HK-2 (cell line): ENCODE measurements at regions not wholly inside any gene's neighbourhood (a gene's known extent, or its start where the extent isn't known, plus 50 kb on each side); places are given as distances from the start of the nearest gene placed in this dataset.
"Not testable (repeated sequence)": the region's sequence is repeated elsewhere in the genome, so short reads cannot be mapped to it uniquely, and the experiment has no call there.

Source experiments
- DNase-seq: peaks from one replicate; pipeline ENCODE4 v3.0.0-alpha.2; 2018; ENCODE audit not compliant: unreplicated experiment

DNA sequence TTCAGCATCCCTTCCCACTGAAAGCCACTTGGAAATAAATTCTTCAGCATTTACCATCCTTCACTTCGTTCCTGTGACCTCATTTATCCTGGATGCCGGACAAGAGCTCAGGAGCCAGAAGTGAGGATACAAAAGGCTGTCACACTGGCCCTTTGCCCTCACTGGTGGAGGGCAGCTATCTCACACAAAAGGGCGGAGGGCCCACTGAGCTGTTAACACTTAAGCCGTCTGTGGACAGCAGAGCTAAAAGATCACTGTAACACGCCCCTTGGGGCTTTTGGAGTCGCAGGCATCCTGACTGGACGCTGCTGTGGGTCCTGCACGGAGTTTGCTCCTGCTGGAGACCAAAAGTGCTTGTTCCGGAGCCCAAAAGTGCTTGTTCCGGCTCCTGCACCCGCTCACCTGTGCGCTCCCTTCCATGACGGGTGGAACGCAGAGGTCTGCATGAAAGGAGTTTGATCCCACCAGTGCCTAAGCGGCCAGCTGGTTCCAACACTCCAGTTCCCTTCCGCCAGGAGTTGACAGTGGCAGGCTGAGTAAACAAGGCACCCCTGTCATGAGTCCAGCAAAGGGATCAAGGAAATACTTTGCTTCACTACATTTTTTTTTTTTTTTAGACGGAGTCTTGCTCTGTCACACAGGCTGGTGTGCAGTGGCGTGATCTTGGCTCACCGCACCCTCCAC lies 572.0 kb upstream of the LINC00305 start:
- DNase-seq, result no peak

DNA sequence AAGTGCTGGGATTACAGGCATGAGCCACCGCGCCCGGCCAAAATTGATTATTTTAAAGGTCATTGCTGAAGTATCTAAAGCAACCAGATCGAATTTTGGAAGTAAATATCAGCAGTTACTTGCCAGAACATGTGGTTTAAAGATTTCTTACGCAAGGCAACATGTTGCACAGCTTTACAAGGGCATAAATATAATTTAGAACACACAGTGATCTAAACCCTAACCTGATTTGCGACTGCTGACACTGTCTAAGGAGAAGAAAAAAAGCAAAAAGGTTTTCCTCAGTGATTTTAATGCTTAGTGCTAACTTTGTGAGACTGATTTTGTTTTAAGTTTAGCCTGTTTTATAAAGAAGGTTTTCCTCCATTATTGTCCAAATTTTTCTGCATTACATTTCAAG lies 569.9 kb upstream of the LINC00305 start:
- no peak for DNase-seq

DNA sequence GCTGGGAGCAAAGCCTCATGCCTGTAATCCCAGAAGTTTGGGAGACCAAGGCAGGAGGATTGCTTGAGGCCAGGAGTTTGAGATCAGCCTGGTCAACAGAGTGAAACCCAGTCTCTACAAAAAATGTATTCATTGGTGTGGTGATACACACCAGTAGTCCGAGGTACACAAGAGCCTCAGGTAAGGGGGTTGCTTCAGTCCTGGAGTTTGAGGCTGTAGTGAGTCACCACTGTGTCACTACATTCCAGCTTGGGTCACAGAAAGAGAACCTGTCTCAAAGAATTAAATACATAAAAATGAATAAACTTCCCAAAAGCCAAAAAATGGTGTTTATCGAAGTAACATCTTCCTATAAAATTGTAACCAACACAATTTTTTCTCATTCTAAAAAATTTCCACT lies 568.1 kb upstream of the LINC00305 start:
- DNase-seq, result peak; percentile 5

DNA sequence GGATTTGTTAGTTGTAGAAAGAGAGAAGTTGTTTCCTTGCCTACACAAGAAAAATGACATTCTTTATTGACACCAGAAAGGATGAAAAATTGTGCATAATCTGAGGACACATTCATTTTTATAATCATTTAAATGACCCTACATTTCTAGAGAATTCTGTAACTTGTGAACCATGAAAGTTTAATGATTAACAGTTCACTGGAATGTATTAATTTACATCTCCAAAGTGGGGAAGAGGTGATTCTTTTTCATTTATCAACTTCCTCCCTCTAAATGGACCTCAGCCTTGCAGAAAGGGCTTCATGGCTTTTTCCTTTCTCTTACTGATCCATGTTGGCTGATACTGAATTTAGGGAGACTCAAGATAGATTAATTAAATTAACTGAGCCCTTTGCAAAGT lies 565.2 kb upstream of the LINC00305 start:
- DNase-seq, result no peak

DNA sequence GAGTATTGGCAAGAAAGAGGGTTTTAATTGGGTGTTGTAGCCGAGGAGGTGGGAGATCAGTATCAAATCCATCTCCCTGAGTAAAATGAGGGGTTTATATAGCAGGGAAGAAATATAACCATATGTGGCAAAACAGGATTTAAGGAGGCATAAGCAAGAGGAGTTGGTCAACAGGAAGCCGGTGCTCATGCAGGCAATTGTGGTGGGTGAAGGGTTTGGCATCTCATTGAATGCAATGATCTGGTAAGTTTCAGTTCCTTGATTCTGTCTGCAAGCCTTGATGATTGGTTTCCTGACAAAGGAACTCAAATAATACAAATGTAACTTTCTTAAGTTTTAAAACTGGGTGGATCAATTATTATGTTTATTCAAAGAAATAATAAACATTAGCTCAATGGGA lies 564.4 kb upstream of the LINC00305 start:
- no peak for DNase-seq

DNA sequence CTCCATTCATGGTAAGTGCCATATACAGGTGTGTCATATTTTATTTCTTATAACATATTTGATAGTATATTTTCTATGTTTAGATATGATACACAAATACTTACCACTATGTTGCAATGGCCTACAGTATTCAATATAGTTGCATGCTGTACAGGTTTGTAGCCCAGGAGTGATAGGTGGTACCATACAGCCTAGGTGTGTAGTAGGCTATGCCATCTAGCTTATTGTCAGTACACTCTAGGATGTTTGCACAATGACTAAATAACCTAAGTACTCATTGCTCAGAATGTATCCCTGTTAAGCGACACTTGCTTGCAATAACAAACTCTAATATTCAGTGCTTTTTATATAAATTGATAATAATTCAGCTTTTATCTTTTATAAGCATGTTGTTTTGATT lies 563.1 kb upstream of the LINC00305 start:
- DNase-seq, result no peak

DNA sequence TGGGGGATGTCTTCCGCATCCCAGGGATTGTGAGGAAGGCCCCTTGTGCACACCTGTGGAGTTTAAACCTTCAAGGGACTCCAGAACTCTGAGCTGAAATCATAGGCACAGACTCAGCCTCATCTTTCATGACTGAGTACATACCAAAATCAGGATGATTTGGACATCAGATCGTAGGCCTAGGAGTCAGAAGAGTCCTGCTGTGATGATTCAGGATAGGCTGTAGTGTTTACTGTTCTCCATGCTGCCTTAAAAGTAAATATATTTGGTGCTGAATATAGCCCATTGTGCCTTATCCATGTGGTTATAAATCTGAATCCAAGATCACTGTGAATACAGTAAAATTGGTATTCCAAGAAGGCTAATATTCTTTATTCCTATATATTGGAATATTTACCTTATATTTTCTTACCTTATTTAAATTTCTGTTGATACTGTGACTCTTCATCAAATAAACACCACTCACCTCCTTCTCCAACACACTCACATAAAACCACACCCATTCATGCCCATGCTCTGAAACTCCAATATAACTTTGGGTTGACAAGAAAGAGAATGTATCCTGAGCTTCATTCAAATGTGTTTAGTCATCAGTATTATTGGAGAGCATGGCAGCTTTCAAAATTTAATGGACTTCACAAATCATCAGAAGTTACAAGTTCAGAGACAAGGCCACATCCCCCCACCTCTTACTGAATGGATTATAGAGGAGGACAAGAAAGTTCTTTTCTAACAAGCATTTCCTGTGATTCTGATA lies 561.4 kb upstream of the LINC00305 start:
- no peak for DNase-seq

DNA sequence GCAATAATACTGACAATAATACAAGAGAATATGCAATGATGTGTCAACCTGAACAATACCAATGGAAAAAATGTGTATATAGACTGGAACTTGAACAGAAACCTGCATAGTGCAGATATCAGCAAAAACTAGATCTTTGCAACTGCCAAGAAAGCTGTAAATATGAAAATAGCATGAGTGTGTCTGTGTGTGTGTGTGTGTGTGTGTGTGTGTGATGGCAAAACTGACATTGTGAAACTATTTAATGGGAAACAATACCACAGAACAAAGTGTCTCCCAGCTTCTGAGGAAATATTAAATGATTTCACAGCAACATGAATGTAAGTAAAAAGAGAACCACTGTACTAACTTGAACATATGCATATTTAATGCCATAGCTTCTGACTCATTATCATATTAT lies 558.2 kb upstream of the LINC00305 start:
- no peak for DNase-seq

DNA sequence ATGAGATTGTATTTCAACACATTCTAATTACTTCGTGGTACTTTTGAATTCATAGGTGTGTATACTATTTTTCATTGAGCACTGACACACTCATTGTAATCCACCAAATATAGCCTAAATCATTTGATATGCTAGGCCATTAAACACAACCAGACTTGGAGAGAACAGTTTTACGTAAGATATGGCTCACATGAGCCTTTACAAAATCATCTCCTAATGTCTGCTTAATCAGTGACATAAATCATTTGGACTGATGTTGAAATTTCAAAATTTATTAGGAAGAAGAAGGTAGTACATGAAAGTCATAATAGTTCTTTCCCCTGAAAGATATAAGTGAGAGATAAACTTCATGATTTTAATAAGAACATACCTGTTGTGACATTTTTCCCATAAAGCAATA lies 550.2 kb upstream of the LINC00305 start:
- DNase-seq, result no peak

DNA sequence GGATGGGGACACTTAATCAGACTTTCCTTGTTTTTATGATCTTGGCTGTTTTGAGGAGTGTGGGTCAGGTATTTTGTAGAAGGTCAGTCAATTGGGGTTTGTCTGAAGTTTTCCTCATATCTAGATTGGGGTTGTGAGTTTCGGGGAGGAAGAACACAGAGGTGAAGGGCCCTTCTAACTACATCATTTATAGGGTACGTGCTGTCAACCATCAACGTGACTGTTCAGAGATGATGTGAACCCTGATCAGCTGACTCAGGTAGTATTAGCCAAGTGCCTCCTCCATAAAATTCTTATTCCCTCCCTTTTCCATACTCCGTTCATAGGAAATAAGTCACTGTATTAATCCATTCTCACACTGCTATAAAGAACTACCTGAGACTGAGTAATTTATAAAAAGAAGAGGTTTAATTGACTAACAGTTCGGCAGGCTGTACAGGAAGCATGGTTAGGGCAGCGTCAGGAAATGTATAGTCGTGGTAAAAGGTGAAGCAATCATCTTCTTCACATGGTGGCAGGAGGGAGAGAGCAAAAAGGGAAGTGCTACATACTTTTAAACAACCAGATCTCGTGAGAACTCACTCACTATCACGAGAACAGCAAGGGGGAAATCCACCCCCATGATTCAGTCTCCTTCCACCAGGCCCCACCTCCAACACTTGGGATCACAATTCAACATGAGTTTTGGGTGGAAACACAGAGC lies 547.1 kb upstream of the LINC00305 start:
- DNase-seq, result no peak

DNA sequence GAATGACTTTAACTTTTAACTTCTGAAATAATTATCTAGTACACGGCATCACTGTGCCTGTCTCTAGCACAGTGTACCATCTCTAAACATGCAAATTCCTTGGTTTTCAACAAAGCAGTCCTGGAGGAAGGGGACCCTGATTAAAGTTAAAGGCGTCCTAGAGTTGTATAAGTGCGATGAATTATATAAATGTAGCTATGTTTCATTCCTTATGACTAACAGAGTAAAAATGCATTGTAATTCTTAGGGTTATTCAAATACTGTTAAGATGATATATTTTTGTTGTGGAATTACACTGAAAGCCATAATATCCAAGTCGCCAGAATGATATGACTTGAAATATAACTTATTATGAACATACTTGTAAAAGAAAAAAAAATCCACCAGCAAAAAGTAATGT lies 544.9 kb upstream of the LINC00305 start:
- no peak for DNase-seq

DNA sequence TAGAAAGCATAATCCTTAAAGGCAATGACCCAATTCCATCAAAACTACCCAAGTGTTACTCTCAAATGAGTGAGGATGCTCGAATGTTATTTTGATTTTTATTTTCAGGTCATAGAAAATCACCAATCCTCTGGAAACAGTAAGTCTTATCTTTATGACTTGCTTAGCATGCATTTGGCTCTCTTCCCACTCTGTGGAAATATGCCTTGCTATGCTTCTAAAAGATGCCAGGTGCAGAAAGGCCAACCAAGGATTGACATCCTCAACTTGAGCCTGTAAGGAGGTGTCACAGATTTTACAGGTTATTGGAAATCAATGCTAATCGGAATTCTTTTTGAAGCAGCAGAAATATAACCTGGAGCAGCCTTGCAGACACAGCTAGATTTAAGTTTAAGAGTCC lies 543.9 kb upstream of the LINC00305 start:
- no peak for DNase-seq

DNA sequence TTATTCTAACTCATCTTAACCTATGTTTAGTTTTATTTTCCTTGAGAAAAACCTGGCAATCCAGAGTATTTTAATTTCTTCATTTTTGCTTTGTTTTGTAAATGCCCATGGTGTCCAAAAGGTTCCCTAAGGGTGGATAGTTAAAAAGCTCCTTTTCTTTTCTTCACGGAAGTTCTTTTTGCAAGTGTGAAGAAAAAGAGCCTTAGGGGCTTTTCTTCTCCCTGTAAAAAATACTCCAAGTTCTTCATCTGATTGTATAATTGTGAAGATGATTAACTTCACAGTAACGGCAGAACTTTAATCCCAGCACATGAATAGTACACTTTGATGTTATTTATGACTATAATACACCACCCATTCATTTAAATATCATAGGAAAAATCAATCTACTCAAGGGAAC lies 530.2 kb upstream of the LINC00305 start:
- DNase-seq, result no peak

DNA sequence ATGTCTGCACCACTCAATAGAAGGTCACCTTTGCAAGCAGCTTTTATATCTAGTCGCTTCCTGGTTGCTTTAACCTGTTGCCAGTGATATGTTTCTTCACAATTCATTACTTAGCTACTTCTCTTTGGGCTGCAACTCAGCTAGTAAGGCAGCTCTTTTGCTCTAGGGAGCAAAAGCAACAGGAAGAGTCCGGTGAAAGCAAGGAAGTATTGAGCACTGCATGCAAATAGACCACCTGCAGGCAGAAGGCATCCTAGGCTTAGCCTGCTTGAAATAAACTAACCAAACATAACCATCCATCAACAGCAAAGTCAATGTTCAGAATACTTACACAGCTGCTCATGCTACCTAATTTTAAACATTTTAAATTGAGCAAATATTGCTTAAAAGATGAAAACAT lies 529.2 kb upstream of the LINC00305 start:
- DNase-seq, result no peak

DNA sequence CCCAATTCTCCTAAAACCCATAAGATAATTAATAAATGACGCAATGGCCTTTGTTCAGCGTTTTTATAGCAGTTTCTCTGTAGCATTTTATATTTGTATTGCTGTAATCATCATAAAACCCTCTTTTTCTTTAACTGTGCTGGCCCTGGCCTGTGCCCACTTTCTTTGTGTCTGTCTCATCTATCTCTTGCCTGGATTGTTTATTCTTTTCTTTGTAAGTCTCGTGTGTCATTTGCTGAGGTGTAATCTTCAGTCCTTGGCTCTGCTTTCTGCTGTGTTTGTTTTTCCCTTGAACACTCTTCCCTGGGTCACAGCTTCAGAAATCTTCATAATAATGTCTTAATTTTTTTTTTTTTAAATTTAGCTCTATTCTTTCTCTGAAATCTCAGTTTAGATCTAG lies 525.8 kb upstream of the LINC00305 start:
- no peak for DNase-seq

DNA sequence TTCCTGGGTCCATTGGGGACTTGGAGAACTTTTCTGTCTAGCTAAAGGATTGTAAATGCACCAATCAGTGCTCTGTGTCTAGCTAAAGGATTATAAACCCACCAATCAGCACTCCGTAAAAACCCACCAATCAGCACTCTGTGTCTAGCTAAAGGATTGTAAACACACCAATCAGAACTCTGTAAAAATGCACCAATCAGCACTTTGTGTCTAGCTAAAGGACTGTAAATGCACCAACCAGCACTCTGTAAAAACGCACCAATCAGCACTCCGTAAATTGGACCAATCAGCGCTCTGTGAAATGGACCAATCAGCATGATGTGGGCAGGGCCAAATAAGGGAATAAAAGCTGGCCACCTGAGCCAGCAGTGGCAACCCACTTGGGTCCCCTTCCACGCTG lies 522.4 kb upstream of the LINC00305 start:
- DNase-seq, result not testable (repeated sequence)

DNA sequence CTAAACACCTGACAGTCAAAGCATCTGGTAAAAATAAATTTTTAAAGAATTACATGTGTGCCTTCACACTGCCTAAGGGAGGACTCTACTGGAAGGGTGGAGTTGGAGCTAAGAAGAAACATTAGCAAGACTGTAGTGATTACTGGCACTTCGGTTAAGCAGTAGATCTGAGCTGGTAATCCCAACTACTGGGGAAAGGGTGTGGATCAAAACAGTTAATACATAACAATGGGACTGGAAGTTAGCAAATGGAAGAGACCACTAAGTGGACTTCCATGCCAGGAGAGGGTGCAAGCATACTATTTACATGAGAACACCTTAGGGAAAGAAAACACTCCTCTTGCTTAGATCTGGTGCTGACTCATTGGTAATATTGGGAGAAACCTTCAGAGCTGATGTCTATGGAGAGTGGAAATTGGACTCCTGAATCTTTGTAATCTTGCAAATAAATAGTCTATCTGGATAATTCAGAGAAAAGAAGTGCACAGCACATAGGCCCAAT lies 519.6 kb upstream of the LINC00305 start:
- DNase-seq, result no peak

DNA sequence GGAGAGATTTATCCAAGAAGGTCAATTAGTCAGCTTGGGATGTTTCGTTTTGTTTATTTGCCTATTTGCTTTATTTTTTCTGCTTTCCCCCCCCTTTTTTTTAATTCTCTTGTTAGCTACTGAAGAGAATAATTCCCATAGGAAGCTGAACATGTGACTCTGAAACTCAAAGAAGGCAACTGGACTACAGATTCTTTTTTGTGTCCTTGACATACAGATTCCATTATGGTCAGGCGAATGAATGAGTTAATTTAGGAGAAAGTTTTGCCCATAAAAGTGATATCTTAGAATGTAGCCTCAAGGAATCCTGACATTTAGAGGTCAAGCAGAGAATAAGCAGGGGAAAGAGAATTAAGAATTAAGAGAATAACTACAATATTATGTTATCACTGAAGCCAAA lies 514.2 kb upstream of the LINC00305 start:
- no peak for DNase-seq

DNA sequence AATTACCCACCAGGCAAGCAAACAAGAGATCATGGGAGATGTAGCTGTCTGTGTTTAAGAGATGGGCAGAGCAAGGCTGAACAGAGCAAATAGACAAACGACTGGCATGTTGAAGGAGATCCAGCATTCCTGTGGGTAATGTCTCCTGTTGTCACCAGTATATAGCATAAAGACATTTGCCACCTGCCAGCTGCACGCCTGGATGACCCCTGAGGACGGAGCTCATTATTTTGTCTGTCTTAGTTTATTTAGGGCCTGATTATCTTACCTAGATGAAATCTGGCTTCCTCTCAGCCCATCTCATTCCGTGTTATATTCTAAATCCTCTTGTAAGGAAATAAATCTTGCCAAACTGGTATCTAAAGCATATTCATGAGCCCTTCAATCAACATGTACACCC lies 510.3 kb upstream of the LINC00305 start:
- DNase-seq, result no peak

DNA sequence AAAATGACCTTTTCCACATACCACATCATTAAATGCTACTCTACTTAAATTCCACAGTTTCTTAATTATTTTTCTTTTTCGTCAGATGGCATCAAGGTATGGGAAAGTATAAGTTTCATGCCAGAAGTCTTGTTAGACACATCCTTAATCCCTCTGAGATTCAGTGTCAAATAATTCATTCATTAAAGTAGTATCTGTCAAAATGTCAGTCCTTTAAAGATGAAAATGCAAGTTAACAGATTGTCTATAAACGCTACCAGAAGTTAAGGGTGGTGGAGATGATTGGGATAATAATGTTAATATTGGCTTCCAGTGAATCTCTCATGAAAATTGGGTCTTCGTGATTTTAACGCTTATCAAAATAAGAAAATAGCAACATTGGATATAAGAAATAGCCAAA lies 504.2 kb upstream of the LINC00305 start:
- DNase-seq, result no peak

DNA sequence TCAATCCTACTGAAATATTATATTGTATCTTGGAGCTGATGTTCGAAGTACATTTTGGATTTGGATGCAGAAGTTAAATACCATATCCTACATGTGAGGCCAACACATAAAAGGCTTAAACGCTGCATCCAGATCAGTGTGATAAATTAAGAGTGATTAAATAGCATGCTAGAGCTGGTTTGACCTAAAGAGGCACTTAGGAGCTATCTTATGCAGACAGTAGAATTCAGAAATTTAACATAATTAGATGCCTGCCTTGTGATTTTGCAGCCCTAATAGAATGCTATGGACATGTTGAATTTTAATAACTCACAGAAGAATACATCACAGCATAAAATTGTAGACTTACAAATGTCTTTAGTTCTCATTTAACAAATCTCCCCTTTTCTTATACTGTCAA lies 501.2 kb upstream of the LINC00305 start:
- DNase-seq, result no peak

DNA sequence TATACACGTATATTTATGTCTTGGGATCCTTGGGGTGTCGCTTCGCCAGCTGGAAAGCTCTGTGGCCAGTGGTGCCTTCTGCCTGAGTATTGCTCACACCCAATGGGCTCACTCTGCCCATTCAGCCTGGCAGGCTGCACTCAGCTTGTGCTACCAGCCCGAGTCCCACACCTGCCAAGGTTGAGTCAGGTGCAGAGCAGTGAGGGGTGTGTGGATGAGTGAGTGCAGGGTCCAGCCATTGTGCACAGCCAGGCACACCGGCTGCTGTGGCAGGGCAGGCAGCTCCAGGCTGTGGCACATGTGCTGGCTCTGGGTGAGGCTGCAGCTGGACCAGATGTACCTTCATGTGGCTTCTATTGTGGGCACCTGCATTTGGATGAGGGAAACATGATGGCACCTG lies 496.9 kb upstream of the LINC00305 start:
- DNase-seq, result no peak

DNA sequence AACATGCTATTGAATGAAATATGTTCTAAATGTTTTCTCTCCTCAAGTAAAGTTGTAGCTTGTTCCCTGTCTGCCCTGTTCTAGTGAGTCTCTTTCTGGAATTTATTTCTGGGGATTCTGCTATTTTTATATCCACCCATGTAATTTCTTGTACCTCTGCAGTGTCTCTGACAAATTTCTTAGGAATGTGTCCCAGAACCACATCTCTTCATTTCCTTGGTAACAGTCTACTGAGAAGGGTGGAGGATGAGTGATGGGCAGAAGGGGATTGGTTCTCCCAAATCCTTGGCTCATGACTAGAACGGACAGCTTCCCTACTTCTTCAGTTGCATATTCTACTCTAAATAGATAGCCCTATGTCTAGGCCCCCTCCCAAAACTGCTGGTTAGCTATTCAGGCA lies 490.6 kb upstream of the LINC00305 start:
- DNase-seq, result no peak
